Common myeloid progenitor, CD34-positive (primary cell): ENCODE measurements at regions not wholly inside any gene's neighbourhood (a gene's known extent, or its start where the extent isn't known, plus 50 kb on each side); places are given as distances from the start of the nearest gene placed in this dataset.
A peak's percentile ranks its signal among the peaks of the same experiment; 100 is the strongest.

Source experiments
- CTCF ChIA-PET: fragments of 350-600 bp; sonication (Branson Sonifier 250); formaldehyde crosslinking; loops from one replicate; lab custom pipeline; 2021; ENCODE audit warnings: antibody characterized with exemption; lab: Charles Lee
- POLR2A ChIA-PET: fragments of 350-600 bp; sonication (Branson Sonifier 250); formaldehyde crosslinking; loops from one replicate; lab custom pipeline; 2021; ENCODE audit warnings: antibody characterized with exemption; lab: Charles Lee
- DNase-seq, 3 donors: peaks; one replicate each; pipeline versions ENCODE4 v3.0.0 to v3.0.0-alpha.2; 2013
- H3K27ac ChIP-seq, 2 experiments: 1 replicate in 1 of 2; 2 replicates in 1 of 2; pipeline ENCODE4 v1.7.0; 2013; ENCODE audit warnings: inconsistent platforms in 2 of 2, low read length in 2 of 2, mild to moderate bottlenecking in 2 of 2, low read depth in 1 of 2, moderate library complexity in 1 of 2; ENCODE audit not compliant: severe bottlenecking in 2 of 2, insufficient read depth in 1 of 2, poor library complexity in 1 of 2
- H3K27me3 ChIP-seq, 5 experiments: replicated peaks in 2 of 5; 1 replicate in 3 of 5; 2 replicates in 2 of 5; pipeline versions ENCODE4 v1.6.1 to v1.7.0; 2013; ENCODE audit warnings: low read length in 4 of 5, mild to moderate bottlenecking in 2 of 5, moderate library complexity in 2 of 5, inconsistent platforms in 1 of 5; ENCODE audit not compliant: insufficient read depth in 5 of 5, control insufficient read depth in 4 of 5
- H3K36me3 ChIP-seq, 4 experiments: 1 replicate in 2 of 4; 2 replicates in 2 of 4; pipeline versions ENCODE4 v1.6.1 to v1.7.0; 2013; ENCODE audit warnings: low read length in 3 of 4, control low read depth in 1 of 4, mild to moderate bottlenecking in 1 of 4; ENCODE audit not compliant: control insufficient read depth in 4 of 4, insufficient read depth in 4 of 4
- H3K4me1 ChIP-seq, 4 experiments: 1 replicate in 3 of 4; 2 replicates in 1 of 4; pipeline versions ENCODE4 v1.6.1 to v1.7.1; 2013; ENCODE audit warnings: low read length in 3 of 4, mild to moderate bottlenecking in 3 of 4, control low read depth in 1 of 4, inconsistent platforms in 1 of 4, moderate library complexity in 1 of 4; ENCODE audit not compliant: control insufficient read depth in 4 of 4, insufficient read depth in 4 of 4; ENCODE audit errors: control extremely low read depth in 1 of 4
- H3K4me3 ChIP-seq, 7 experiments: 1 replicate in 4 of 7; 2 replicates in 3 of 7; pipeline versions ENCODE4 v1.5.1 to v1.7.0; 2013; ENCODE audit warnings: mild to moderate bottlenecking in 7 of 7, low read length in 6 of 7, moderate library complexity in 6 of 7, inconsistent platforms in 2 of 7, low read depth in 2 of 7, control low read depth in 1 of 7; ENCODE audit not compliant: insufficient read depth in 4 of 7, control insufficient read depth in 1 of 7; ENCODE audit errors: extremely low read depth in 1 of 7
- H3K9me3 ChIP-seq, 5 experiments: 1 replicate in 4 of 5; 2 replicates in 1 of 5; pipeline versions ENCODE4 v1.6.1 to v1.7.1; 2013; ENCODE audit warnings: low read length in 4 of 5, mild to moderate bottlenecking in 2 of 5, inconsistent platforms in 1 of 5, low read depth in 1 of 5, moderate library complexity in 1 of 5; ENCODE audit not compliant: control insufficient read depth in 4 of 5, insufficient read depth in 2 of 5; ENCODE audit errors: control extremely low read depth in 1 of 5
- WGBS: methylation state at CpG from one replicate; pipeline ENCODE4 v1.1.5; 2013; ENCODE audit not compliant: insufficient coverage; 5-methylcytosine and 5-hydroxymethylcytosine counted together

- no peak for DNase-seq
- POLR2A ChIA-PET: no interaction called here
- H3K9me3 ChIP-seq: peaks cover 12 to 74% (median 21%) of the 10 kb centered on the region in 5 experiments
- H3K36me3 ChIP-seq: peaks cover 0 to 38% (median 6%) of the 10 kb centered on the region in 4 experiments
- H3K4me1 ChIP-seq: no peaks in the 10 kb centered on the region
- WGBS: 100% methylated on average over 1 of the region's 1 CpG
- CTCF ChIA-PET: no interaction called here
- H3K27me3 ChIP-seq: no peaks in the 10 kb centered on the region
- H3K4me3 ChIP-seq: no peak overlapping the region
- H3K27ac ChIP-seq: no peak overlapping the region
Observed at GRCh38 chr2:123894167-123894566, 130.9 kb upstream of the CNTNAP5 start.

DNA sequence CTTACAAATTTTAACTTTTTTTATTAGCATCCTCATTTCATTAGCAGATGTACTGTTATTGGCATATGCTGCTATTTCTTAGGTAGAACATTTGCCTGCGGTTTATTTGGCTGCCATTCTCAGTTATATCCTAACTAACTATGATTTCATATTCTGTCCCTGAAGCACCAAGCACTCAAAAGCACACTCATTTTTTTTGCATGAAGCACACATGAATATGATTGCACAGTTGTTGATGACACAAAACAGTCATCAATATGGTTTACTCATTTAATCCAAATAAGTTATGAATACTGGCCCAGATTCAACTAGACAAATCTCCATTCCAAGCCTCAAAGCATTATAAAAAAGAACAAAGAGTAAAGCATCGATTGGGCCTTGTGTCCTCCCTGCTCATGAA lies 129.4 kb upstream of the CNTNAP5 start:
- DNase-seq: no peak
- peaks cover 0 to 41% (median 7%) of the 10 kb centered on the region in 4 experiments for H3K36me3 ChIP-seq
- no peak overlapping the region for H3K4me3 ChIP-seq
- H3K4me1 ChIP-seq: no peaks in the 10 kb centered on the region
- WGBS: 100% methylated on average over 2 of the region's 2 CpGs
- H3K27ac ChIP-seq: no peak overlapping the region
- ChIA-PET POLR2A (no interaction called here), CTCF (no interaction called here)
- H3K9me3 ChIP-seq: peaks cover 7 to 73% (median 18%) of the 10 kb centered on the region in 5 experiments
- no peaks in the 10 kb centered on the region for H3K27me3 ChIP-seq

- peak in 2 of 3 donors; percentile 58 to 70 for DNase-seq
- Histone ChIP-seq H3K36me3 (peaks cover 3 to 47% (median 11%) of the 10 kb centered on the region in 4 experiments), H3K9me3 (peaks cover 3 to 64% (median 12%) of the 10 kb centered on the region in 5 experiments), H3K4me3 (no peak overlapping the region), H3K27me3 (no peaks in the 10 kb centered on the region), H3K27ac (no peak overlapping the region), H3K4me1 (peaks cover 0 to 5% (median under 1%) of the 10 kb centered on the region in 4 experiments)
- ChIA-PET POLR2A (no interaction called here), CTCF (interaction anchor here (1.1 kb wide), 1 partner anchor 16 kb away, joined by 3 read pairs; no protein-coding TSS in a partner anchor)
- no CpG with 5 or more reads among the region's 3 CpGs for WGBS
Observed at GRCh38 chr2:123901256-123901655, 123.8 kb upstream of the CNTNAP5 start.

DNA sequence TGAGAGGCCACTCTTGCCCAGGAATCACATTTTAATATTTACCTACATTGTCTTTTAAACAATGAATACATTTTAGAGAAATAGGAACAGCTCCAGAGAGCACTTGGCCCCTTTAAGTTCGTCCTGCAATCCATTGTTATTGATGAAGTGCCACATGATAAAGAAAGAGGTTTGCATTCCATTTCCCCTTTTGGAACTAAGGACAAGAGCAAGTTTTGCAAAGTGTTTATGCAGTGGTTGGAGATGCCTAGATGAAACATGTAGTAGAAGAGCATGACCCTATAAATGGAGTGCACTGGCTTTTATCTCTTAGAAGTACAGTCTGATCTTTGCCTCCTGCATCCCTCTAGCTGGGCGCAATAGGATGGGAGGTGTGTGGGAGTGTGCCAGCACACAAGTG lies 118.7 kb upstream of the CNTNAP5 start:
- POLR2A ChIA-PET: interaction anchor here (0.6 kb wide), 1 partner anchor 60 kb away, joined by 4 read pairs; no protein-coding TSS in a partner anchor
- peak in 1 of 3 donors; percentile 46 for DNase-seq
- peaks cover 14 to 44% (median 31%) of the 10 kb centered on the region in 4 experiments for H3K4me1 ChIP-seq
- peak overlapping the region in 1 of 7 experiments; percentile 37 for H3K4me3 ChIP-seq
- peaks cover 3 to 39% (median 8%) of the 10 kb centered on the region in 4 experiments for H3K36me3 ChIP-seq
- CTCF ChIA-PET: interaction anchor here (0.9 to 1.2 kb wide), 3 partner anchors 9 to 87 kb away, joined by 3 to 5 read pairs (median 3); no protein-coding TSS in a partner anchor
- no peaks in the 10 kb centered on the region for H3K27me3 ChIP-seq
- peaks cover under 1 to 29% (median 8%) of the 10 kb centered on the region in 5 experiments for H3K9me3 ChIP-seq
- 100% methylated on average over 1 of the region's 2 CpGs for WGBS
- H3K27ac ChIP-seq: no peak overlapping the region

- CTCF ChIA-PET: interaction anchor here (1.5 kb wide), 1 partner anchor 75 kb away, joined by 3 read pairs; no protein-coding TSS in a partner anchor
- Histone ChIP-seq H3K27ac (peak overlapping the region; percentile 37 to 89), H3K9me3 (peaks cover 0 to 10% (median 0%) of the 10 kb centered on the region in 5 experiments), H3K4me1 (peaks cover 18 to 49% (median 36%) of the 10 kb centered on the region in 4 experiments), H3K4me3 (peak overlapping the region in 4 of 7 experiments; percentile 60 to 96 (median 85)), H3K27me3 (no peaks in the 10 kb centered on the region), H3K36me3 (peaks cover 0 to 20% (median 5%) of the 10 kb centered on the region in 4 experiments)
- WGBS: no CpG with 5 or more reads among the region's 2 CpGs
- POLR2A ChIA-PET: no interaction called here
- no peak for DNase-seq
Observed at GRCh38 chr2:123908522-123908921, 116.6 kb upstream of the CNTNAP5 start.

DNA sequence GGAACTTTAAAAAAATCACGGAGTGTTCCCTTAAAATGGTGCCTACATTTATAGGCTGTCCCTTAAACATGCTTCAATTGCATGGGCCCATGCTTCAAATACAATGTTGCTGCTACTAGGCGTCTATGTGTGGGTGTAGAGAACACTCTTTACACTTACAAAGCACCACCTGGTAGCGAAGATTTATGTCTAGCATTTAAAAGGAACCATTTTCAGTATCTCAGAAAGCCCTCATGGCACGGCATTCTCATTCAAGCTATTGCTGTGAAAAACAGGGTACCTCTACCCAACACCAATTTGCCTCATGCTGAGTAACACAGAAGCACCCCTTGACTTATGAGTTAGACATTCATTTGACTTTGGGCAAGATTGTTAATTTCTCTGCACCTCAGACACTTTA lies 112.9 kb upstream of the CNTNAP5 start:
- no peaks in the 10 kb centered on the region for H3K9me3 ChIP-seq
- 10% methylated on average over 2 of the region's 4 CpGs for WGBS
- POLR2A ChIA-PET: interaction anchor here (0.6 kb wide), 2 partner anchors 36 to 257 kb away, joined by 3 read pairs; no protein-coding TSS in a partner anchor
- H3K4me3 ChIP-seq: peak overlapping the region; percentile 14 to 96 (median 84)
- CTCF ChIA-PET: no interaction called here
- peaks cover 33 to 71% (median 57%) of the 10 kb centered on the region in 4 experiments for H3K4me1 ChIP-seq
- no peaks in the 10 kb centered on the region for H3K27me3 ChIP-seq
- DNase-seq: peak in 2 of 3 donors; percentile 53 to 69
- H3K36me3 ChIP-seq: peaks cover 0 to 3% (median 0%) of the 10 kb centered on the region in 4 experiments
- H3K27ac ChIP-seq: peak overlapping the region; percentile 79 to 89

DNA sequence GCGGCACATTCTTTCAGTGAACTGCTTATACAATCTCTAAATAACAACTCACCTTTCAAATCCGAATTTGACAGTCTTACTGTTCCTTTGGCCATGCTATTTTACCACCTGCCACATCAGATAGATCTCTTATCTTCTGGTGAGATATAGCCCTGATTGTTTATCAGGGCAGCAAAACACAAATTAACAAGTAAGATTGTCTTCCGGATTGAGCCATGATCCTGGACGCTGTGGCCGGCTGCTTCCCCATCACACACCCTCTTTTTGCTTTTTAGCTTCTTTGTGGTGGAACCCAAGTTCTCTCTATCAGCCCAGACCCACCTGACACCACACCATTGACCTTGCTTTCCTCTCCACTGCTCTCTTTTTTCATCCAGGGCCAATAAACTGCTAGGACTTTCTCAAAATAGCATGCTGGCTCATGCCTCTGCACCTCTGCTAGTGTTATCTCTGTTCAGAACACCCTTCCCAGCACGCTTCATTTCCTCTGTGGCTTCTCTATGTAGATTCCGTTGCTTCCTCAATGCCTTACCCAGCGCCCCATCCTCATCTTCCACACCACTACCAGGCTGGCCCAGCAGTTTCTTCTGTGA lies 111.8 kb upstream of the CNTNAP5 start:
- H3K4me3 ChIP-seq: peak overlapping the region; percentile 31 to 96 (median 84)
- H3K4me1 ChIP-seq: peaks cover 33 to 79% (median 58%) of the 10 kb centered on the region in 4 experiments
- H3K27me3 ChIP-seq: no peaks in the 10 kb centered on the region
- 0% methylated on average over 7 of the region's 8 CpGs for WGBS
- DNase-seq: peak; percentile 54 to 85 (median 69)
- no peaks in the 10 kb centered on the region for H3K36me3 ChIP-seq
- ChIA-PET CTCF (no interaction called here), POLR2A (interaction anchor here (0.6 kb wide), 1 partner anchor 37 kb away, joined by 3 read pairs; no protein-coding TSS in a partner anchor)
- peak overlapping the region; percentile 59 to 89 for H3K27ac ChIP-seq
- no peaks in the 10 kb centered on the region for H3K9me3 ChIP-seq
